GM12878 (cell line): ENCODE measurements at regions not wholly inside any gene's neighbourhood (a gene's known extent, or its start where the extent isn't known, plus 50 kb on each side); places are given as distances from the start of the nearest gene placed in this dataset.

Source experiments
- ATAC-seq: fragments of 200-7000 bp; cut with Tn5 transposase; 3 replicates; pipeline ENCODE4 v1.9.1; 2020; ENCODE audit warnings: mild to moderate bottlenecking, moderate library complexity
- BruUV-seq: library from RNA; stranded (reverse); fragments of 400-500 nt; replicated peaks from 2 replicates; lab custom pipeline; 2021; lab: Mats Ljungman, UMichigan
- CTCF ChIA-PET: fragments of 300-600 bp; sonication (Branson Sonifier 250); formaldehyde crosslinking; extraction: SDS; loops from one replicate; lab custom pipeline; 2021; ENCODE audit warnings: inconsistent platforms; lab: Yijun Ruan, JAX
- POLR2A ChIA-PET: fragments of 350-600 bp; formaldehyde crosslinking; extraction: SDS; loops from one replicate; lab custom pipeline; 2021; ENCODE audit warnings: inconsistent platforms; lab: Charles Lee
- RAD21 ChIA-PET: fragments of 300-600 bp; sonication (Branson Sonifier 250); formaldehyde crosslinking; loops from one replicate; lab custom pipeline; 2023; ENCODE audit warnings: antibody characterized with exemption; ENCODE audit not compliant: unreplicated experiment; lab: Charles Lee
- SMC1A ChIA-PET: fragments of 300-600 bp; sonication (Branson Sonifier 250); formaldehyde crosslinking; loops from one replicate; lab custom pipeline; 2023; ENCODE audit not compliant: unreplicated experiment, uncharacterized antibody; lab: Charles Lee
- DNase-seq: peaks from one replicate; pipeline ENCODE4 v3.0.0-alpha.2; 2011; ENCODE audit warnings: low read depth, low spot score
- FAIRE-seq: peaks from 3 replicates; lab custom pipeline; 2011; peaks lifted over from hg19 to GRCh38; lab: Jason Lieb, UNC
- H2AFZ ChIP-seq: 2 replicates; pipeline ENCODE4 v1.6.0; 2011; ENCODE audit warnings: low read depth, low read length, control low read depth; ENCODE audit not compliant: control insufficient read depth
- H3K27ac ChIP-seq: 2 replicates; pipeline ENCODE4 v1.5.1; 2011; ENCODE audit warnings: control low read depth; ENCODE audit not compliant: control insufficient read depth, insufficient read depth
- H3K27me3 ChIP-seq, 2 experiments: replicated peaks in 1 of 2; 2 replicates each; pipeline versions ENCODE4 v1.6.0 to v1.6.1; 2011; ENCODE audit warnings: low read length in 1 of 2; ENCODE audit not compliant: control insufficient read depth in 2 of 2, insufficient read depth in 2 of 2
- H3K36me3 ChIP-seq, 2 experiments: 2 replicates each; pipeline ENCODE4 v1.5.1; 2011; ENCODE audit warnings: low read length in 1 of 2; ENCODE audit not compliant: control insufficient read depth in 2 of 2, insufficient read depth in 2 of 2
- H3K4me1 ChIP-seq: 2 replicates; pipeline ENCODE4 v1.6.1; 2011; ENCODE audit warnings: mild to moderate bottlenecking, low read length, moderate library complexity, mixed read lengths; ENCODE audit not compliant: control insufficient read depth, insufficient read depth
- H3K4me2 ChIP-seq: 2 replicates; pipeline ENCODE4 v1.6.0; 2011; ENCODE audit warnings: control low read depth; ENCODE audit not compliant: control insufficient read depth, insufficient read depth
- H3K4me3 ChIP-seq: fragments of 200-600 bp; sonication (generic); 2 replicates; pipeline ENCODE4 v1.5.1; 2016
- H3K79me2 ChIP-seq: 2 replicates; pipeline ENCODE4 v1.6.0; 2011; ENCODE audit warnings: low read length; ENCODE audit not compliant: control insufficient read depth, insufficient read depth
- H3K9ac ChIP-seq: 2 replicates; pipeline ENCODE4 v1.8.0; 2011; ENCODE audit warnings: low read length, control low read depth, mixed read lengths; ENCODE audit not compliant: control insufficient read depth, insufficient read depth
- H3K9me3 ChIP-seq: replicated peaks from 3 replicates; pipeline ENCODE4 v1.5.1; 2011; ENCODE audit warnings: mild to moderate bottlenecking, low read length; ENCODE audit not compliant: control insufficient read depth, insufficient read depth
- H4K20me1 ChIP-seq: 2 replicates; pipeline ENCODE4 v1.6.0; 2011; ENCODE audit not compliant: control insufficient read depth, insufficient read depth
- ATF7 ChIP-seq: fragments of 450-650 bp; IDR thresholded peaks from 2 replicates; pipeline ENCODE4 v1.6.1; 2016; ENCODE audit warnings: low read depth, mild to moderate bottlenecking
- CBFB ChIP-seq: IDR thresholded peaks from 2 replicates; pipeline ENCODE4 v1.6.1; 2016; ENCODE audit warnings: antibody characterized with exemption, low read depth
- IKZF1 ChIP-seq: fragments of 450-650 bp; conservative IDR thresholded peaks from 2 replicates; pipeline ENCODE4 v1.6.1; 2017; ENCODE audit warnings: antibody characterized with exemption, mild to moderate bottlenecking
- IKZF2 ChIP-seq, 2 experiments: fragments of 450-650 bp; IDR thresholded peaks; 2 replicates each; pipeline ENCODE4 v1.6.1; 2017; ENCODE audit warnings: mild to moderate bottlenecking in 2 of 2, moderate library complexity in 2 of 2
- MYB ChIP-seq: fragments of 150-350 bp; IDR thresholded peaks from 2 replicates; pipeline ENCODE4 v1.6.1; 2014; ENCODE audit warnings: mild to moderate bottlenecking, low read depth, low read length, borderline replicate concordance
- NFXL1 ChIP-seq: fragments of 450-650 bp; IDR thresholded peaks from 2 replicates; pipeline ENCODE4 v1.6.1; 2017; ENCODE audit warnings: antibody characterized with exemption, mild to moderate bottlenecking, borderline replicate concordance
- POLR2AphosphoS5 ChIP-seq: IDR thresholded peaks from 2 replicates; pipeline ENCODE4 v1.6.1; 2011; ENCODE audit warnings: mild to moderate bottlenecking, low read length, inconsistent platforms
- RAD21 ChIP-seq: IDR thresholded peaks from 2 replicates; pipeline ENCODE4 v1.6.1; 2011; ENCODE audit warnings: mild to moderate bottlenecking, low read depth, low read length, moderate library complexity; ENCODE audit not compliant: insufficient read depth
- RFX5 ChIP-seq: IDR thresholded peaks from 2 replicates; pipeline ENCODE4 v1.6.1; 2011; ENCODE audit warnings: low read depth, low read length, improper control_type of control experiment
- RUNX3 ChIP-seq: IDR thresholded peaks from 2 replicates; pipeline ENCODE4 v1.6.1; 2012; ENCODE audit warnings: low read length, inconsistent platforms
- SPI1 ChIP-seq: IDR thresholded peaks from 2 replicates; pipeline ENCODE4 v1.6.1; 2011; ENCODE audit warnings: low read depth, mild to moderate bottlenecking, low read length, moderate library complexity, borderline replicate concordance; ENCODE audit not compliant: insufficient read depth
- SREBF1 ChIP-seq: IDR thresholded peaks from 2 replicates; pipeline ENCODE4 v1.6.1; 2012; ENCODE audit warnings: mild to moderate bottlenecking, low read length
- SUPT20H ChIP-seq: IDR thresholded peaks from 2 replicates; pipeline ENCODE4 v1.6.1; 2011; ENCODE audit warnings: low read depth, mild to moderate bottlenecking, low read length, moderate library complexity, borderline replicate concordance; ENCODE audit not compliant: control insufficient read depth
- TCF7 ChIP-seq: IDR thresholded peaks from 2 replicates; pipeline ENCODE4 v1.6.1; 2014; ENCODE audit warnings: antibody characterized with exemption, borderline replicate concordance
- ZBTB11 ChIP-seq: fragments of 450-650 bp; formaldehyde crosslinking; IDR thresholded peaks from 2 replicates; pipeline ENCODE4 v1.5.0; 2022; ENCODE audit warnings: mild to moderate bottlenecking, missing genetic modification characterization
- WGBS: methylation state at CpG from one replicate; pipeline ENCODE4 v1.1.6; 2016; ENCODE audit warnings: low lambda C conversion rate; ENCODE audit not compliant: insufficient replicate concordance, insufficient coverage; ENCODE audit errors: missing lambda C conversion rate; 5-methylcytosine and 5-hydroxymethylcytosine counted together
- in situ Hi-C: fragments of 300-500 bp; cut with MboI; formaldehyde crosslinking; loops from 9 replicates; pipeline ENCODE4 v1.14.3; 2018; ENCODE audit warnings: mixed read lengths
- intact Hi-C: fragments of 100-400 bp; cut with micrococcal nuclease; formaldehyde crosslinking; loops from one replicate; pipeline ENCODE4 v1.14.2; 2022; ENCODE audit not compliant: unreplicated experiment

- no peak overlapping the region for H2AFZ ChIP-seq
- no peak overlapping the region for H3K4me2 ChIP-seq
- in situ Hi-C loops = no loop called here
- H3K4me3 ChIP-seq = no peak overlapping the region
- TF ChIP-seq IKZF1 = no peak
- no peak for TF ChIP-seq IKZF2 (IDR thresholded peaks at IDR 0.05)
- no peak for TF ChIP-seq POLR2AphosphoS5
- no peak for TF ChIP-seq RUNX3
- no peak for TF ChIP-seq TCF7
- TF ChIP-seq ATF7 = no peak
- no peak for TF ChIP-seq CBFB
- TF ChIP-seq RAD21 = no peak
- TF ChIP-seq ZBTB11 (CRISPR knock-in tag) = no peak
- TF ChIP-seq MYB = no peak
- no peak for TF ChIP-seq NFXL1
- no peak for TF ChIP-seq SUPT20H
- TF ChIP-seq SREBF1 = no peak
- no peak for TF ChIP-seq SPI1
- TF ChIP-seq RFX5 = no peak
- TF ChIP-seq, all 136 proteins: peak for 0
- ChIA-PET SMC1A (no interaction called here), RAD21 (no interaction called here), CTCF (no interaction called here), POLR2A (no interaction called here)
- ATAC-seq (no peak), FAIRE-seq (no peak), DNase-seq (no peak)
- Histone ChIP-seq H3K27me3 (no peaks in the 10 kb centered on the region), H3K9ac (no peak overlapping the region), H4K20me1 (no peaks in the 10 kb centered on the region), H3K79me2 (no peaks in the 10 kb centered on the region), H3K4me1 (no peaks in the 10 kb centered on the region), H3K27ac (no peak overlapping the region), H3K36me3 (no peaks in the 10 kb centered on the region), H3K9me3 (no peaks in the 10 kb centered on the region)
- intact Hi-C loops = no loop called here
- 4% methylated on average over 6 of the region's 6 CpGs for WGBS
- no TSS peak for BruUV-seq
Measured at GRCh38 chr13:109954441-109954840, 168.1 kb upstream of the IRS2 start.
